ENCODE measurements at regions not wholly inside any gene's neighbourhood (a gene's known extent, or its start where the extent isn't known, plus 50 kb on each side); places are given as distances from the start of the nearest gene placed in this dataset.

- H3K4me3 ChIP-seq (ENCODE audit: low read depth, low read length): no peak overlapping the region
- no peak for DNase-seq (ENCODE audit: low read depth)
- TF ChIP-seq, protein P1, sequence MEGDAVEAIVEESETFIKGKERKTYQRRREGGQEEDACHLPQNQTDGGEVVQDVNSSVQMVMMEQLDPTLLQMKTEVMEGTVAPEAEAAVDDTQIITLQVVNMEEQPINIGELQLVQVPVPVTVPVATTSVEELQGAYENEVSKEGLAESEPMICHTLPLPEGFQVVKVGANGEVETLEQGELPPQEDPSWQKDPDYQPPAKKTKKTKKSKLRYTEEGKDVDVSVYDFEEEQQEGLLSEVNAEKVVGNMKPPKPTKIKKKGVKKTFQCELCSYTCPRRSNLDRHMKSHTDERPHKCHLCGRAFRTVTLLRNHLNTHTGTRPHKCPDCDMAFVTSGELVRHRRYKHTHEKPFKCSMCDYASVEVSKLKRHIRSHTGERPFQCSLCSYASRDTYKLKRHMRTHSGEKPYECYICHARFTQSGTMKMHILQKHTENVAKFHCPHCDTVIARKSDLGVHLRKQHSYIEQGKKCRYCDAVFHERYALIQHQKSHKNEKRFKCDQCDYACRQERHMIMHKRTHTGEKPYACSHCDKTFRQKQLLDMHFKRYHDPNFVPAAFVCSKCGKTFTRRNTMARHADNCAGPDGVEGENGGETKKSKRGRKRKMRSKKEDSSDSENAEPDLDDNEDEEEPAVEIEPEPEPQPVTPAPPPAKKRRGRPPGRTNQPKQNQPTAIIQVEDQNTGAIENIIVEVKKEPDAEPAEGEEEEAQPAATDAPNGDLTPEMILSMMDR (IDR thresholded peaks at IDR 0.05; ENCODE audit: insufficient read depth, low read depth, low read length, missing control alignments): no peak
Measured at GRCh38 chr9:84169240-84169639, 171.3 kb downstream of the SLC28A3 start.

GRCh38 chr9:84170521-84171141, 169.9 kb downstream of the SLC28A3 start:
- TF ChIP-seq, protein P1 (IDR thresholded peaks at IDR 0.05; ENCODE audit: insufficient read depth, low read depth, low read length, missing control alignments): no peak
- no peak overlapping the region for H3K4me3 ChIP-seq (ENCODE audit: low read depth, low read length)
- no peak for DNase-seq (ENCODE audit: low read depth)

- TF ChIP-seq, protein P1 (IDR thresholded peaks at IDR 0.05; ENCODE audit: insufficient read depth, low read depth, low read length, missing control alignments): no peak
- H3K4me3 ChIP-seq (ENCODE audit: low read depth, low read length): no peak overlapping the region
- no peak for DNase-seq (ENCODE audit: low read depth)
Measured at GRCh38 chr9:84173961-84174360, 166.6 kb downstream of the SLC28A3 start.

- no peak for DNase-seq (ENCODE audit: low read depth)
- no peak overlapping the region for H3K4me3 ChIP-seq (ENCODE audit: low read depth, low read length)
- TF ChIP-seq, protein P1 (IDR thresholded peaks at IDR 0.05; ENCODE audit: insufficient read depth, low read depth, low read length, missing control alignments): no peak
Measured at GRCh38 chr9:84174486-84174885, 166.1 kb downstream of the SLC28A3 start.

- no peak overlapping the region for H3K4me3 ChIP-seq (ENCODE audit: low read depth, low read length)
- TF ChIP-seq, protein P1 (IDR thresholded peaks at IDR 0.05; ENCODE audit: insufficient read depth, low read depth, low read length, missing control alignments): no peak
- no peak for DNase-seq (ENCODE audit: low read depth)
Measured at GRCh38 chr9:84177407-84177806, 163.2 kb downstream of the SLC28A3 start.

DNA sequence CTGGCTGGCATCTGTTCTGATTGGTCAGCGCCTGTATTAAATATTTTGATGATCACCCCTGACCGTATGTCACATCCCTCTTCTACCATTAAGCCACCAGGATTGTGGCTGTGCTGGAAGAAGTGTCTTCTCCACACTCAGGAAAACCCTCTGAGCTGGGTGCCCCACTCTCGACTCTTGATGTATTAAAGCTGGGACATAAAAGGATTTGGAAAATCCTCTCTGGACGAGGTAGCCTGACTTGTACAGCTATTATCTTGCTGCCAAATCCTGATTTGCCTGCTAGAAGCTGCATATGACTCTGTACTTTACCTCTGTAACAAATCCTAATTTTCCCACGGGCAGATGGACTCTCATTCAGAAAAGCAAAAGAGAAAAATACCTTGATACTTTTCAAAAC, 161.0 kb downstream of the SLC28A3 start:
- TF ChIP-seq, protein P1 (IDR thresholded peaks at IDR 0.05; ENCODE audit: insufficient read depth, low read depth, low read length, missing control alignments): no peak
- no peak overlapping the region for H3K4me3 ChIP-seq (ENCODE audit: low read depth, low read length)
- DNase-seq (ENCODE audit: low read depth): no peak

DNA sequence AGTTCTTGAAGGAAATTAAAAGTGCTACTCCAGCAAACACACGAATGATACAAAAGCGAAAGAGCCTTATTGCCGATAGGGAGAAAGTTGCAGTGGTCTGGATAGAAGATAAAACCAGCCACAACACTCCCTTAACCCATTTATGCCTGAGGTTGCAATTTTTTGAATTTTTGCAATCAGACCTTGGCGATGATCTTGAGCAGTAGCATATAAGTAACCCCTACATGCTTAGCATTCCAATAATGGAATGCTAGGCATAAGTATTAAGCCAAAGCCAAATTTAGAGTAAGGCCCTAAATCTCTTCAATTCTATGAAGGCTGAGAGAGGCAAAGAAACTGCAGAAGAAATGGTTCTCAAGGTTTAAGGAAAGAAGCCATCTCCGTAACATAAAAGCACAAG, 153.5 kb downstream of the SLC28A3 start:
- DNase-seq (ENCODE audit: low read depth): no peak
- TF ChIP-seq, protein P1 (IDR thresholded peaks at IDR 0.05; ENCODE audit: insufficient read depth, low read depth, low read length, missing control alignments): no peak
- H3K4me3 ChIP-seq (ENCODE audit: low read depth, low read length): no peak overlapping the region
